Suprapubic skin (tissue), 4 donors: ENCODE measurements at regions not wholly inside any gene's neighbourhood (a gene's known extent, or its start where the extent isn't known, plus 50 kb on each side); places are given as distances from the start of the nearest gene placed in this dataset.
"Not testable (repeated sequence)": the region's sequence is repeated elsewhere in the genome, so short reads cannot be mapped to it uniquely, and the experiment has no call there.

Experiments
- DNase-seq, 2 donors: peaks; one replicate each; pipeline ENCODE4 v3.0.0-alpha.2; 2019; ENCODE audit warnings: low spot score in 2 of 2
- H3K27ac ChIP-seq: fragments of 200-600 bp; sonication (generic); one replicate; pipeline ENCODE4 v1.5.1; 2019
- H3K27me3 ChIP-seq: fragments of 200-600 bp; sonication (generic); one replicate; pipeline ENCODE4 v1.5.1; 2019
- H3K36me3 ChIP-seq: fragments of 200-600 bp; sonication (generic); one replicate; pipeline ENCODE4 v1.5.1; 2019
- H3K4me1 ChIP-seq: fragments of 200-600 bp; sonication (generic); one replicate; pipeline ENCODE4 v1.5.1; 2019
- H3K4me3 ChIP-seq: fragments of 200-600 bp; sonication (generic); one replicate; pipeline ENCODE4 v1.5.1; 2019; ENCODE audit warnings: mild to moderate bottlenecking
- H3K9me3 ChIP-seq: fragments of 200-600 bp; sonication (generic); one replicate; pipeline ENCODE4 v1.5.1; 2019
- CTCF ChIP-seq, 2 donors: fragments of 200-600 bp in 1 of 2; fragments of 450-650 bp in 1 of 2; sonication (generic) in 1 of 2; IDR thresholded peaks; one replicate each; pipeline ENCODE4 v1.5.1; 2016 to 2019; ENCODE audit warnings: antibody characterized with exemption in 2 of 2, mild to moderate bottlenecking in 1 of 2, moderate library complexity in 1 of 2
- EP300 ChIP-seq: sonication (generic); formaldehyde crosslinking; IDR thresholded peaks from one replicate; pipeline ENCODE4 v1.6.1; 2017; ENCODE audit warnings: antibody characterized with exemption
- POLR2A ChIP-seq, 2 donors: fragments of 450-650 bp; IDR thresholded peaks; one replicate each; pipeline ENCODE4 v1.6.1; 2017; ENCODE audit warnings: antibody characterized with exemption in 2 of 2, mild to moderate bottlenecking in 2 of 2, moderate library complexity in 2 of 2
- POLR2AphosphoS5 ChIP-seq, 3 donors: sonication (generic); formaldehyde crosslinking; IDR thresholded peaks; one replicate each; pipeline ENCODE4 v1.6.1; 2017; ENCODE audit warnings: antibody characterized with exemption in 3 of 3
- WGBS: methylation state at CpG from one replicate; pipeline ENCODE4 v1.1.5; 2018; 5-methylcytosine and 5-hydroxymethylcytosine counted together

- Histone ChIP-seq H3K27me3 (no peaks in the 10 kb centered on the region), H3K9me3 (no peaks in the 10 kb centered on the region), H3K4me1 (no peaks in the 10 kb centered on the region), H3K4me3 (no peak overlapping the region), H3K27ac (no peak overlapping the region), H3K36me3 (no peaks in the 10 kb centered on the region)
- no peak for DNase-seq
- WGBS: 25% methylated on average over 3 of the region's 3 CpGs
- TF ChIP-seq POLR2A (IDR thresholded peaks at IDR 0.05): no peak
- TF ChIP-seq CTCF (IDR thresholded peaks at IDR 0.05): no peak
- no peak for TF ChIP-seq EP300
- TF ChIP-seq POLR2AphosphoS5 (IDR thresholded peaks at IDR 0.05): no peak
Measured at GRCh38 chr1:187848321-187848720, 1019.6 kb downstream of the PLA2G4A start.

GRCh38 chr1:187850146-187850545 is 1021.4 kb downstream of the PLA2G4A start:
- not testable (repeated sequence) for H3K4me3 ChIP-seq, DNase-seq, H3K4me1 ChIP-seq, H3K36me3 ChIP-seq, H3K27me3 ChIP-seq, H3K9me3 ChIP-seq, H3K27ac ChIP-seq
- 95% methylated on average over 12 of the region's 26 CpGs for WGBS

GRCh38 chr1:187853505-187853904 is 1024.8 kb downstream of the PLA2G4A start:
- Histone ChIP-seq H3K27me3 (no peaks in the 10 kb centered on the region), H3K36me3 (no peaks in the 10 kb centered on the region), H3K4me1 (no peaks in the 10 kb centered on the region), H3K4me3 (no peak overlapping the region), H3K9me3 (no peaks in the 10 kb centered on the region), H3K27ac (no peak overlapping the region)
- WGBS: 95% methylated on average over 2 of the region's 2 CpGs
- TF ChIP-seq POLR2A (IDR thresholded peaks at IDR 0.05) (no peak), EP300 (no peak), POLR2AphosphoS5 (IDR thresholded peaks at IDR 0.05) (no peak), CTCF (IDR thresholded peaks at IDR 0.05) (no peak)
- DNase-seq: no peak

- Histone ChIP-seq H3K27ac (no peak overlapping the region), H3K27me3 (no peaks in the 10 kb centered on the region), H3K4me3 (no peak overlapping the region), H3K36me3 (no peaks in the 10 kb centered on the region), H3K4me1 (no peaks in the 10 kb centered on the region), H3K9me3 (no peaks in the 10 kb centered on the region)
- TF ChIP-seq POLR2A (IDR thresholded peaks at IDR 0.05) (no peak), POLR2AphosphoS5 (IDR thresholded peaks at IDR 0.05) (no peak)
- DNase-seq: no peak
- 79% methylated on average over 2 of the region's 2 CpGs for WGBS
Measured at GRCh38 chr1:187854457-187854856, 1025.7 kb downstream of the PLA2G4A start.

- WGBS: 49% methylated on average over 1 of the region's 1 CpG
- Histone ChIP-seq H3K36me3 (no peaks in the 10 kb centered on the region), H3K27me3 (no peaks in the 10 kb centered on the region), H3K9me3 (no peaks in the 10 kb centered on the region), H3K4me3 (no peak overlapping the region), H3K4me1 (no peaks in the 10 kb centered on the region), H3K27ac (no peak overlapping the region)
- no peak for DNase-seq
- no peak for TF ChIP-seq EP300
- no peak for TF ChIP-seq POLR2AphosphoS5 (IDR thresholded peaks at IDR 0.05)
- no peak for TF ChIP-seq POLR2A (IDR thresholded peaks at IDR 0.05)
- no peak for TF ChIP-seq CTCF (IDR thresholded peaks at IDR 0.05)
Measured at GRCh38 chr1:187862506-187862905, 1033.8 kb downstream of the PLA2G4A start.

GRCh38 chr1:187870552-187870951 is 1041.8 kb downstream of the PLA2G4A start:
- TF ChIP-seq POLR2A (IDR thresholded peaks at IDR 0.05) (no peak), CTCF (IDR thresholded peaks at IDR 0.05) (no peak), EP300 (no peak)
- DNase-seq: no peak
- H3K27me3 ChIP-seq: no peaks in the 10 kb centered on the region
- no peak overlapping the region for H3K4me3 ChIP-seq
- 72% methylated on average over 1 of the region's 1 CpG for WGBS
- H3K27ac ChIP-seq: no peak overlapping the region
- no peaks in the 10 kb centered on the region for H3K4me1 ChIP-seq
- no peaks in the 10 kb centered on the region for H3K9me3 ChIP-seq
- no peaks in the 10 kb centered on the region for H3K36me3 ChIP-seq
